ENCODE measurements at regions not wholly inside any gene's neighbourhood (a gene's known extent, or its start where the extent isn't known, plus 50 kb on each side); places are given as distances from the start of the nearest gene placed in this dataset.

- TF ChIP-seq CTCF (conservative IDR thresholded peaks at IDR 0.05 in 1 of 2, IDR thresholded peaks at IDR 0.05 in 1 of 2; ENCODE audit: extremely low read depth in 1 of 2, insufficient read depth in 1 of 2, low read depth in 1 of 2, low read length in 2 of 2) (no peak), EZH2 (IDR thresholded peaks at IDR 0.05; ENCODE audit: borderline replicate concordance, low read length) (no peak)
Measured at GRCh38 chr7:26096136-26096535, 55.9 kb upstream of the NFE2L3 start.
